T47D (cell line): ENCODE measurements at regions not wholly inside any gene's neighbourhood (a gene's known extent, or its start where the extent isn't known, plus 50 kb on each side); places are given as distances from the start of the nearest gene placed in this dataset.

Source experiments
- DNase-seq, 2 experiments: peaks; one replicate each; pipeline versions ENCODE4 v3.0.0 to v3.0.0-alpha.2; 2011 to 2012; ENCODE audit warnings: low read depth in 1 of 2, low spot score in 1 of 2
- JUND ChIP-seq: IDR thresholded peaks from 2 replicates; pipeline ENCODE4 v1.6.1; 2012; ENCODE audit warnings: low read depth
- in situ Hi-C: cut with HindIII; loops from 2 replicates; pipeline ENCODE4 v1.10.0; 2016; ENCODE audit warnings: low sequenced_read_pairs, low pct_unique_long_range_greater_than_20kb

DNA sequence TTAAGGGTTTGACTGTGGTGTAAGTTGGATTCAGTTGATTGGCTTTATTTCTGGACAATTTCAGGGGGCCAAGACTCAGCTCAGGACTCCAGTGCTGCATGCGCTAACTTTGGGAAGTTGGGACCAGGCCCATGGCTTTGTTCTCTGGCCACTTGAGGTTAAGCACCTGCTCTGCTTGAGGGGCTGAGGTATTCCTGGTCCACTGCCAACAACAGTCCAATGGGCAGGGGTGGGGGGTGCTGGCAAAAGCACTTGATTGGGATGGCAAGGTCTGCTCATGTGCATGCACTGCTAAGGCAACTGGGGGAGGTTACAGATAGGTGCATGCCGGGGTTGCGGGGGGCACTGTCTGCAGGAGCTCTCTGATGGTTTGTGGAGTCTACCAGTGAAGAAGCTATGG is 52.6 kb upstream of the ASB17 start:
- DNase-seq = no peak
- in situ Hi-C loops = no loop called here
- no peak for TF ChIP-seq JUND

DNA sequence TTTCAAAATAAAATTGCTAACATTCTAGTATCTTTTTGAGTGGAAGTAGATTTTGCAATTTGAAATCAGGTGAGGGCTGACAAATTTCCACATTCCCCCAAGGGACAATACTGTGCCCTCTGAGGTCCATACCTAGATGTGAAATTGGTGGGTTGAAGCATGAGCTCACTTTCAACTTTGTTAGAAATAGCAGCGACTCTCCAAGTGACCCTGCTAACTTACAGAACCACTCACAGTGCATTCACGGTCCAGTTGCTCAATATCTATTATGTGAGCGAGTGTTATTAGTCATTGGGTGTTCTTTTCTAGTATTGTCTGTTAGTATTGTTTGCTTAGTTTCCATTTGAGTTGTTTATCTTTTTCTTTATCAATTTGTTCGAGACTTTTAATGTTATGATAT is 53.6 kb upstream of the ASB17 start:
- no peak for TF ChIP-seq JUND
- in situ Hi-C loops = no loop called here
- DNase-seq = no peak

DNA sequence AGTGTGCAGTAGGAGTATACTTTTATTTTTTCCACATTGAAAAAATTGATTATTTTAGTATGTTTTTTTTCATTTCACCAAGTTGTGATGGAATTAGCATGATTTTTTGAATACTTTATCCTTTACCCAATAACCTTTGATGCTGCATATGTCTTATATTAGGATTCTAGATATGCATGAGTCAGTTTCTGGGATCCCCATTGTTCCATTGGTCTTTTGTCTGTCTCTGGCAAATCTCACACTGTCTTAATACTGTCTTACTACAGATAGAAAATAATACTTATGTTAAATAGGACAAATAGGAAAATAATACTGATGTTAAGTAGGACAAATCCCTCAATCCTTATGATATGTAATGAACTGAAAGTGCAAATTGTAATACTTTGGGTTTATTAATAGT is 54.3 kb upstream of the ASB17 start:
- no peak for DNase-seq
- in situ Hi-C loops = no loop called here
- TF ChIP-seq JUND = no peak

DNA sequence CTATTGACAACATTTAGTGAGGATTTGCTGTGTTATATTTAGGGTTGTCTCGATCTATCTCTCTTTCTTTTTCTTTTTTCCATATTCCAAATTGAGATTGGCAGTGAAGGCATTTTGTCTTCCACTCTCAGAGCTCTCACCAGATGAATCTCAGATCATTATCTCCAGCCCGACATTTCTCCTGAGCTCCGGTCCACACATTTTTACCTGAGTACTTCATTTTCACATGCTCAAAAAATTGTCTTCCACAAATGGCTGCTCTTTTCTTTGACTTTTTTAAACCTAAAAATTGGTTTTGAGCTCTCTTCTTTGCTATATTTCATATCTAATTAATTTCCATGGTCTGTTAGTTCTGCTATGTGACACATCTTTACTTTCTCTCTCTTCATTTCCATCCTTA is 56.9 kb upstream of the ASB17 start:
- no peak for DNase-seq
- in situ Hi-C loops = no loop called here
- TF ChIP-seq JUND = no peak

DNA sequence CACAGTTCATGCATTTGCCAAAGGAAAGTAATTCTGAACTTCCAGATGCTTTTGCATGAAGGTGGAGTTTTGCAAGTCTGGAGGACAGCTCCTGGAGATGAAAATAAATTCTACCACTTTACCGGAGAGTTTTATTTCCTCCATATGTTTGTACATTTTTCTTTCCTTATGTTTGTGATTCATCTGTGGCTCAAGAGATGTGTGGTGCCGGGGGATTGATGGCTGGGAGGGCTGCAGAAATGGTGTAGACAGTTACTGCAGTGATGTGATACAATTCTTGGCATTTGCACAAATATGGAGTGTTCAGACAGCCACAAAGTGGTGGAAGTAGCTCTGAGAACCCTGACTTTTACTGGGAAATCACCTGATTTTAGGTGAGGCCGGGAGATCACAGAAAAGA is 58.5 kb upstream of the ASB17 start:
- in situ Hi-C loops = no loop called here
- no peak for TF ChIP-seq JUND
- DNase-seq = no peak

DNA sequence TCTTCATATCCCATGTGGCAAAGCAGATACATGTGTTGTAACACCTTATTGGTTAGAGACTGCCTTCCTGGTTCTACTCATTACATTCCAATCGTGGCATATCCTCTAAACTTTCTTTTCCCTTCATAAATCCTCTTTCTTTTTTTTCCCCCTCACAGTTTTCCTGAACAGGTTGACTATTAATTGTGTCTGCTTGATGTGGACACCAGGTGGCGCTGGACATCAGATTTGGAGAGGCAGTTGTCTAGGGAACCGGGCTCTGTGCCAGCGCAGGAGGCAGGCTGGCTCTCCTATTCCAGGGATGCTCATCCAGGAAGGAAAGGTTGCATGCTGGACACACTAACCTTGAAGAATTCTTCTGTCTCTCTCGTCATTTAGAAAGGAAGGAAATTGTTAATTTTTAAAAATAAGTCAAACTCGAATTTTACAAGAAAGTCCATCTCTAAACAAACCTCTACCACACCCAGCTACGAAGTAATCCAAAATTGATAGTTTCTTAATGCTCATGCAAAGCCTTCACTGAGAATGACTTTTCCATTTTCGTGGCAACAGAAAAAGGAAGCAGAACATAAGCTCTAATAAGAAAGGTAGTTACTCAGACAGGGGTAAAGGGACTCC is 59.4 kb upstream of the ASB17 start:
- in situ Hi-C loops = no loop called here
- no peak for TF ChIP-seq JUND
- peak; percentile 23 to 85 for DNase-seq

DNA sequence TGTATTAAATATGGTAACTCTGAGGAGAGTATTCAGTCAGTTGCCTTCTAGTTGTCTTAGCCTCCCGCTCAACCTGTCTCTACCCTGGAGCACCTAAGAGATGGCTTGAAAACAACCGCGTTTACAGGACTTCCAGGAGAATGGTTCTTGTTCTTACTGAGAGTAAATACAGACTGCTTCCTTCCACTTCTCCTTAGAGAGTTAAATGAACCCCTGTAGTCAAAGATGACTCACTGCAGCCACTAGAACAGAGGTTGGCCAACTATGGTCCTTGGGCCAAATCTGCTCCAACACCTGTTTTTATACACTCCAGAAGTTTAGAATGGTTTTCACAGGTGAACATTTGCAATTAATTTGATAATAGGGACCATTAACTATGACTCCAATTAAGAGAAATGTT is 60.1 kb upstream of the ASB17 start:
- in situ Hi-C loops = no loop called here
- no peak for TF ChIP-seq JUND
- no peak for DNase-seq

DNA sequence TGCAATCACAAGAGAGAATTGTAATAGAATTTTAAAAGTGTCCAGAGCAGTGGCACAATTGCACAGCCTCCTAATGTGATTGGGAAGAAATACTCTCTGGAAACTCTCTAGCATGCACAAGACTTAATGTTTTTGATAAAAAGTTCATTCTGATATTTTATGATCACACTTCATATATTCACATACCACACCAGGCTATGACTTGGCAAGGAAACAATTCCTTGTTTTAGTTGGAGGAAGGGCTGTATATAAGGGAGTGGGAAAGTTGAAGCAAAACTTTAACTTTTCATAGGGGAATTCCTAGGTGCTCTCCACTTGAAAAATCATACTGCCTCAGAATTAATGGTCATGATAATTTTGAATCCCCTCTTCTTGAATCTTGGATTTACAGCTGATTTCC is 61.5 kb upstream of the ASB17 start:
- no peak for DNase-seq
- no peak for TF ChIP-seq JUND
- in situ Hi-C loops = no loop called here

DNA sequence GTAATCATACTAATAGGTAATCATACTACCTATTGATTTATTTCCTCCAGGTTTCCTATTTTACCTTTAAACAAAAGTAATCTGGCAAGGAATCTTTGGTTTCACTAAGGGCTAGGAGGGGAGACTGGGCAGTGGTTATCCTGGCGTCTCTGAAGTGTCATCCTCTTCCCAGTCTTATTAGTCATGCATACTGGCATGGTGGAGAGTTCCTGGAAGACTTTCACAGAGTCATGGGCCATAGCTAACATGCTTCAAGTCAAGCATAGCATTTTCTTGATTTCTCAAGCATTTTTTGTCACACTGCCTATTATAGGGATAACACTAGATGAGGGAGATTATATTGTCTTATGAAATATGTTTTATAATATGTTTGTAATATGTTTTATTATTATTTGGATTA is 64.0 kb upstream of the ASB17 start:
- no peak for DNase-seq
- TF ChIP-seq JUND = no peak
- in situ Hi-C loops = no loop called here

DNA sequence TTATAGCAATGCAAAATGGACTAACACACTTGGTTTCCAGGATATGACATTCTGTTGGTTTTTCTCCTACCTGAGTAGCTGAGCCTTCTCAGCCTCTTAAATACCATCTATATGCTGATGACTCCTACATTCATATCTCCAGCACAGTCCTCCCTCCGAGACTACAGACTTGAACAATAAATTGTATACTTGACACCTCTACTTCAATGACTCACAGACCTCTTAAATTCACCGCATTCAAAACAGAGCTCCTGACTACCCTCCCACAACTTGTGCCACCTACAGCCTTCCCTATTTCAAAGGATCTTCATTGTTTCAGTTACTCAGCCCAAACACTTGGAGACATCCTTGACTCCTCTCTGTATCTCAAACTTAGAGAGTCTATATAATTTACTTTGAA is 66.8 kb upstream of the ASB17 start:
- in situ Hi-C loops = no loop called here
- DNase-seq = no peak
- TF ChIP-seq JUND = no peak

DNA sequence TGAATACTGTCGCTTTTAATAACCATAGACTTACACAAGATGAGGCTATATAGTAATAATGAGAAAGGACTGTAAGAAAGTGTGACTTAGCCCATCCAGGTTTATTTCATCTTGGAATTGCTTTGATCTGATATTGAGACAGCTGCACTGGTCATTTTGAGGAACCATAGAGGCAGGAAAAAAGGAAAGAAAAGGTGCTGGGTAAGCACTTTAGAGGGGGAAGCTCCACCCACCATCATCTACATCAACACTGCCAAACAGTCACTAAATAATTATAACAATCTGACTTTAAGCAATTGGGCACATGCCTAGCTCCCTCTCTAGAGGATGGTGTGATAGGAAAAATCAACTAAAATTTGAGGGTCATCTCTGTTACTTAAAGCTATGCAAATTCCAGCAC is 70.6 kb upstream of the ST6GALNAC3 start:
- in situ Hi-C loops = no loop called here
- DNase-seq = no peak
- TF ChIP-seq JUND = no peak

DNA sequence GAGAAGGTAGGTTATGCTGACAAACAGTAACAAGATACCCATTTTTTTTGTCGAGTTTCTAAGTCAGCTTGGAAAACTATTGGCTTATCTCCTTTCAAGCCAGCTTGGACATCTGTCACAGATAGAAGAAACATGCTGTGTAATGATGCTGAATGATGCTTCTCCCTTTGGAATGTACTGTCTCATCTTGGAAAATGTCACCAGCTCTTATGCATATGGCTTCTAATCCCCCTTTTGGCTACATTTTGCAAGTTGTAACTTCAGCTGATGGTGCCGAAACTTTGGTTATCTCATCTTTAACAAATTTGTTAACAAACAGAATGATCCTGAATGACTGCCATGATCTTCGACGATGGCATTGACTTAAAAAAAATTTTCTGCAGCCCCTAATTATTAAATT is 68.8 kb upstream of the ST6GALNAC3 start:
- no peak for TF ChIP-seq JUND
- no peak for DNase-seq
- in situ Hi-C loops = no loop called here

DNA sequence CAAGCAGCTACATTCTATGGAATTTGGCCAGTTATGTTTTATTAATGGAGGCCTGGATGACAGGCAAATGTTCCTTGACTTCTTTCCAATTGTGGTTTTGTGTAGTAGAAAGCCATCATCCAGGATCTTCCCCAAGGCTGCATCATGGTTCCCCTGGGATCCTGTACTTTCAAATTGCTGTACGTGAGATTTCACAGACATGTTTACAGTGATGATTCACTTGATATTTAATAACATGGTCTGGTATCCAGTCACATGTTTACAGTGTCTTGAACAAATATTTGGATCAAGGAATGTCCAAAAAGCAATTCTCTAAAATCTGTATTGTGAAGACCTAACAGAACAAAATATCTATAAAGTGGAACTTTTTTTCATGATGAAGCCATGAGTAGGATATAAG is 68.3 kb upstream of the ST6GALNAC3 start:
- no peak for TF ChIP-seq JUND
- in situ Hi-C loops = no loop called here
- no peak for DNase-seq

DNA sequence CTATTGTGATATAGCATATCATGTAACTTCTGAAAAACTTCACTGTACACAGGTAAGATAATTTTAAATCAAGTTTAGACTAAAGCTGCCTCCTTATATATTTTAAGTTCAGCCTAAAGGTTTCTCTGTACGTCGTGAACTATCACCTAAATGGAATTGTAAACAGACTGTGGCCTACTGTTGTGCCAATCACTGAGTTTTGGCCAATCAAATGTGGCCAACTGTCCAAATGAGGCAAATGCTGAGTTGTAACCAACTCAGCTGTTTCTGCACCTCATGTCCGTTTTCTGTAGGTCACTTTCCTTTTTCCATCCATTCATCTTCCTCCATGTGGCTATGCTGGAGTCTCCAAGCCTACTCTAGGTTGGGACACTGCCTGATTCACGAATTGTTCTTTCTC is 63.7 kb upstream of the ST6GALNAC3 start:
- in situ Hi-C loops = no loop called here
- no peak for DNase-seq
- no peak for TF ChIP-seq JUND
